Esophagus muscularis mucosa (tissue), 4 donors: ENCODE measurements at regions not wholly inside any gene's neighbourhood (a gene's known extent, or its start where the extent isn't known, plus 50 kb on each side); places are given as distances from the start of the nearest gene placed in this dataset.

Experiments
- DNase-seq: peaks from one replicate; pipeline ENCODE4 v3.0.0-alpha.2; 2017; ENCODE audit errors: extremely low spot score
- H3K27ac ChIP-seq, 4 donors: fragments of 200-600 bp; sonication (generic); replicated peaks in 1 of 4; 1 replicate in 3 of 4; 2 replicates in 1 of 4; pipeline ENCODE4 v1.5.1; 2016 to 2019; ENCODE audit warnings: mild to moderate bottlenecking in 1 of 4
- H3K27me3 ChIP-seq, 4 donors: fragments of 200-600 bp; sonication (generic); one replicate each; pipeline versions ENCODE4 v1.5.1 to v1.6.0; 2016 to 2019
- H3K36me3 ChIP-seq, 4 donors: fragments of 200-600 bp; sonication (generic); one replicate each; pipeline ENCODE4 v1.5.1; 2016 to 2019
- H3K4me1 ChIP-seq, 4 donors: fragments of 200-600 bp; sonication (generic); one replicate each; pipeline ENCODE4 v1.5.1; 2016 to 2019
- H3K4me3 ChIP-seq, 4 donors: fragments of 200-600 bp; sonication (generic); 1 replicate in 2 of 4; 2 replicates in 2 of 4; pipeline ENCODE4 v1.5.1; 2016 to 2019; ENCODE audit warnings: mild to moderate bottlenecking in 4 of 4, moderate library complexity in 1 of 4
- H3K9me3 ChIP-seq, 4 donors: fragments of 200-600 bp; sonication (generic); 1 replicate in 3 of 4; 2 replicates in 1 of 4; pipeline ENCODE4 v1.5.1; 2016 to 2019
- EP300 ChIP-seq: sonication (generic); formaldehyde crosslinking; IDR thresholded peaks from one replicate; pipeline ENCODE4 v1.6.1; 2017; ENCODE audit warnings: antibody characterized with exemption
- POLR2A ChIP-seq: fragments of 450-650 bp; IDR thresholded peaks from one replicate; pipeline ENCODE4 v1.6.1; 2017; ENCODE audit warnings: antibody characterized with exemption, moderate library complexity, mild to moderate bottlenecking, low read depth
- POLR2AphosphoS5 ChIP-seq, 2 donors: sonication (generic); formaldehyde crosslinking; IDR thresholded peaks; one replicate each; pipeline ENCODE4 v1.6.1; 2017; ENCODE audit warnings: antibody characterized with exemption in 2 of 2
- WGBS: methylation state at CpG from one replicate; pipeline ENCODE4 v1.1.5; 2018; 5-methylcytosine and 5-hydroxymethylcytosine counted together
- intact Hi-C: fragments of 100-400 bp; cut with DNase I; formaldehyde crosslinking; loops from one replicate; pipeline ENCODE4 v1.15.1; 2023
- TF ChIP-seq, protein P1 (sequence below), 3 experiments: fragments of 200-600 bp in 2 of 3; fragments of 450-650 bp in 1 of 3; sonication (generic) in 2 of 3; IDR thresholded peaks; one replicate each; pipeline ENCODE4 v1.5.1; 2017 to 2019; ENCODE audit warnings: antibody characterized with exemption in 3 of 3, mild to moderate bottlenecking in 2 of 3, moderate library complexity in 1 of 3

DNA sequence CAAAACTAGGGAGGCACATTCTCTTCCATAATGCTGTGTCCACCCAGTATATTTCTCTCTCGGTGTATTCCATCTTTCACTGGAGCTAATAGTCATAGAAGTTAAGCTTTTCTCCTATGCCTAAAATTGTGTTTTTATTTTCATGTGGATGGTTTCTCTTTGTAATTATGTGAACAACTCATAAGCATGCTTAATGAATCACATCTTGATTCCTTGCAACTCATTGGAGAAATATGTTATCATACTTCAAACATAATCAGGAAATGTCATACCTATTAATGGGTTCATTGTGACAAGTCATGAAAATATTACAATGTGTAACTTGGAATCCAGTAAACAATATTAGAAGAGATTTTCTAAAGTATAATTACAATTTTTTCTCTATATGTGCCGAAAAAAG is 186.3 kb downstream of the SLC7A11 start:
- intact Hi-C loops = no loop called here
- no peaks in the 10 kb centered on the region for H3K36me3 ChIP-seq
- 97% methylated on average over 2 of the region's 2 CpGs for WGBS
- TF ChIP-seq EP300 = no peak
- H3K4me1 ChIP-seq = peaks cover 0 to 15% (median 10%) of the 10 kb centered on the region in 4 donors
- H3K27me3 ChIP-seq = no peaks in the 10 kb centered on the region
- no peak overlapping the region for H3K4me3 ChIP-seq
- no peak overlapping the region for H3K27ac ChIP-seq
- no peaks in the 10 kb centered on the region for H3K9me3 ChIP-seq
- DNase-seq = no peak

DNA sequence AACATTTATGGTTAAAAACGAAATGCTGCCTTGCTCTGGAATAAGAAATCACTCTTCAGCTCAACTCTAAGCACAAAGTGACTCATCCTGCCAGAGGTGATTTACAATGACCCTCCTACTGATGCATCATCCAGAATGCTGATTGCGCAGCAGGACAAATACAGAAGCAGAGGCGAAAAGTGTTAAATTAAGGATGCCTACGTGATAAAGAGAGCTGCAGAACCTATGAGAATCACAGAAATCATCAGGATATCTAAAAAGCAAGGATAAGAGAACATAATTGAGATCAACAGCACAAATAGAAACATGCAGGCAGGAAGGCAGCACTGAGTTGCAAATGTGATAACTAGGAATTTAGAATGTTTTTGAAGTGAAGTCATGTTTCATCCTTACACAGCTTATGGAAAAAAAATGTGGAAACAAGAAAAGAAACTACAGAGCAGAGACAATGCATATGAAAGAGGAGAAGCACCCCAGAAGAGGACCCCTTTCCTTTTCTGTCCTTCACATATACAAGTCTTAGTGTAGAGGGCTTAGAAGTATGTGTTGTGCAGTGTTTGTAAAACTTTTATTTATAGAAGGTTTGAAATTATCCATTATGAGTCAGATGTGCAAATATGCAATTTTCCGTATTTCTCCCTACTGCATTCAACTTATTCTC is 188.4 kb downstream of the SLC7A11 start:
- no peak for DNase-seq
- intact Hi-C loops = no loop called here
- Histone ChIP-seq H3K9me3 (no peaks in the 10 kb centered on the region), H3K4me1 (peaks cover 0 to 15% (median 10%) of the 10 kb centered on the region in 4 donors), H3K27me3 (no peaks in the 10 kb centered on the region), H3K4me3 (no peak overlapping the region), H3K36me3 (no peaks in the 10 kb centered on the region), H3K27ac (no peak overlapping the region)
- TF ChIP-seq POLR2AphosphoS5 (IDR thresholded peaks at IDR 0.05) (no peak), POLR2A (no peak), EP300 (no peak)
- TF ChIP-seq, protein P1, sequence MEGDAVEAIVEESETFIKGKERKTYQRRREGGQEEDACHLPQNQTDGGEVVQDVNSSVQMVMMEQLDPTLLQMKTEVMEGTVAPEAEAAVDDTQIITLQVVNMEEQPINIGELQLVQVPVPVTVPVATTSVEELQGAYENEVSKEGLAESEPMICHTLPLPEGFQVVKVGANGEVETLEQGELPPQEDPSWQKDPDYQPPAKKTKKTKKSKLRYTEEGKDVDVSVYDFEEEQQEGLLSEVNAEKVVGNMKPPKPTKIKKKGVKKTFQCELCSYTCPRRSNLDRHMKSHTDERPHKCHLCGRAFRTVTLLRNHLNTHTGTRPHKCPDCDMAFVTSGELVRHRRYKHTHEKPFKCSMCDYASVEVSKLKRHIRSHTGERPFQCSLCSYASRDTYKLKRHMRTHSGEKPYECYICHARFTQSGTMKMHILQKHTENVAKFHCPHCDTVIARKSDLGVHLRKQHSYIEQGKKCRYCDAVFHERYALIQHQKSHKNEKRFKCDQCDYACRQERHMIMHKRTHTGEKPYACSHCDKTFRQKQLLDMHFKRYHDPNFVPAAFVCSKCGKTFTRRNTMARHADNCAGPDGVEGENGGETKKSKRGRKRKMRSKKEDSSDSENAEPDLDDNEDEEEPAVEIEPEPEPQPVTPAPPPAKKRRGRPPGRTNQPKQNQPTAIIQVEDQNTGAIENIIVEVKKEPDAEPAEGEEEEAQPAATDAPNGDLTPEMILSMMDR (IDR thresholded peaks at IDR 0.05) = no peak
- WGBS = 27% methylated on average over 5 of the region's 5 CpGs

DNA sequence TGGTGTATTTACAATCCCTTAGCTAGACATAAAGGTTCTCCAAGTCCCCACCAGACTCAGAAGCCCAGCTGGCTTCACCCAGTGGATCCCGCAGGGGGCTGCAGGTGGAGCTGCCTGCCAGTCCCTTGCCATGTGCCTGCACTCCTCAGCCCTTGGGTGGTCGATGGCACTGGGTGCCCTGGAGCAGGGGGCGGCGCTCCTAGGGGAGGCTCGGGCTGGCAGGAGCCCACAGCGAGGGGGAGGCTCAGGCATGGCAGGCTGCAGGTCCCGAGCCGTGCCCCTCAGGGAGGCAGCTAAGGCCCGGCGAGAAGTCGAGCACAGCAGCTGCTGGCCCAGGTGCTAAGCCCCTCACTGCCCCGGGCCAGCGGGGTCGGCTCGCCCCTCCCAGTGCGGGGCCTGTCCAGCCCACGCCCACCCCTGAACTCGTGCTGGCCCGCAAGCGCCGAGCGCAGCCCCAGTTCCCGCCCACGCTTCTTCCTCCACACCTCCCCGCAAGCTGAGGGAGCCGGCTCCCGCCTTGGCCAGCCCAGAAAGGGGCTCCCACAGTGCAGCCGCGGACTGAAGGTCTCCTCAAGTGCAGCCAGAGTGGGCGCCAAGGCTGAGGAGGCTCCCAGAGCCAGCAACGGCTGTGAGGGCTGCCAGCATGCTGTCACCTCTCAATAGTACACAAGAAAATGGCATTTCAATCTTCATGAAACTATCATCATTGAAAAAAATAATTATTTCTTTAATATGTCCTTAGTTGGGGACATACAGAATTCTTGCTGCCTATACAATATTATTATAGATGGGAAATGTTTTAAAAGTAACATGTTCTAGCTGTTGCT is 189.1 kb downstream of the SLC7A11 start:
- Histone ChIP-seq H3K4me3 (no peak overlapping the region), H3K27ac (peak overlapping the region in 1 of 4 donors; percentile 17), H3K36me3 (no peaks in the 10 kb centered on the region), H3K9me3 (no peaks in the 10 kb centered on the region), H3K27me3 (no peaks in the 10 kb centered on the region), H3K4me1 (peaks cover 0 to 15% (median 10%) of the 10 kb centered on the region in 4 donors)
- no peak for DNase-seq
- 93% methylated on average over 8 of the region's 31 CpGs for WGBS
- intact Hi-C loops = no loop called here
- TF ChIP-seq POLR2AphosphoS5 (IDR thresholded peaks at IDR 0.05) (no peak), POLR2A (no peak), EP300 (no peak)
- TF ChIP-seq, protein P1 (IDR thresholded peaks at IDR 0.05) = no peak

DNA sequence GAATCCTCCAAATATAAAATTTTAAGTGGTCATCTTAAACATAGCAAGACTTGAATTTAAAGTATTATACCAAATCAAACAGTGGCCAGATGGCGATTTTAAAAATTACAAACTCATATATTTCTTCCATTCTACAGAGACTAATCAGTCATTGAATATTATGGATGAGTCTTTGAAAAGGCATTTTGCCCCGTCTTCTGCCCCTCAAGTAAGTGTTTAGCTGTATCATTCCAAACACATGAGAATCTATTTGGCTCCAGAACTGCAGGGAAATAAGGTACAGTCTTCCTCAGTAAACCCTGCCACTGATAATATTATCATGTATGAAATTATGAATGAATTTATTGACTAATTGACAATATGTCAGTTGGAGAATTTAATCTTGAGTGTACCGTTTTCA is 191.0 kb downstream of the SLC7A11 start:
- no peaks in the 10 kb centered on the region for H3K36me3 ChIP-seq
- TF ChIP-seq POLR2A (no peak), POLR2AphosphoS5 (IDR thresholded peaks at IDR 0.05) (no peak), EP300 (no peak)
- TF ChIP-seq, protein P1 (IDR thresholded peaks at IDR 0.05) = no peak
- 26% methylated on average over 3 of the region's 3 CpGs for WGBS
- H3K9me3 ChIP-seq = no peaks in the 10 kb centered on the region
- no peaks in the 10 kb centered on the region for H3K27me3 ChIP-seq
- peaks cover 0 to 15% (median 10%) of the 10 kb centered on the region in 4 donors for H3K4me1 ChIP-seq
- intact Hi-C loops = no loop called here
- H3K27ac ChIP-seq = no peak overlapping the region
- no peak for DNase-seq
- H3K4me3 ChIP-seq = no peak overlapping the region

DNA sequence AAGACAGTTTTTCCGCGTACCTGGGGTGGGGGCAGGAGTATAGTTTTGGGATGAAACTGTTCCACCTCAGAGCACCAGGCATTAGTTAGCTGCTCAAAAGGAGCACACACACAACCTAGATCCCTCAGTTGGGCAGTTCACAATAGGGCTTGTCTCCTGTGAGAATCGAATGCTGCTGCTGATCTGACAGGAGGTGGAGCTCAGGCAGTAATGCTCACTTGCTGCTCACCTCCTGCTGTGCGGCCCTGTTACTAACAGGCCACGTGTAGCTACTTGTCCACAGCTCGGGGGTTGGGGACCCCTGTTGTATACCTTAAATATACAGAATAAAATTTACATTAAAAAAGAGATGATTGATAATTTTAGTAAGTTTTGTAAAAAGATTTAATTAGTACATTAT is 191.5 kb downstream of the SLC7A11 start:
- H3K4me3 ChIP-seq = no peak overlapping the region
- no peaks in the 10 kb centered on the region for H3K36me3 ChIP-seq
- no peak for DNase-seq
- H3K27me3 ChIP-seq = no peaks in the 10 kb centered on the region
- WGBS = 92% methylated on average over 6 of the region's 6 CpGs
- intact Hi-C loops = no loop called here
- peaks cover 0 to 15% (median 10%) of the 10 kb centered on the region in 4 donors for H3K4me1 ChIP-seq
- H3K9me3 ChIP-seq = no peaks in the 10 kb centered on the region
- TF ChIP-seq EP300 (no peak), POLR2AphosphoS5 (IDR thresholded peaks at IDR 0.05) (no peak), POLR2A (no peak)
- TF ChIP-seq, protein P1 (IDR thresholded peaks at IDR 0.05) = no peak
- no peak overlapping the region for H3K27ac ChIP-seq
